Fibroblast of upper back skin (primary cell): ENCODE measurements at regions not wholly inside any gene's neighbourhood (a gene's known extent, or its start where the extent isn't known, plus 50 kb on each side); places are given as distances from the start of the nearest gene placed in this dataset.
"Not testable (repeated sequence)": the region's sequence is repeated elsewhere in the genome, so short reads cannot be mapped to it uniquely, and the experiment has no call there.

Source experiments
- DNase-seq: peaks from one replicate; pipeline ENCODE4 v3.0.0-alpha.2; 2013

DNA sequence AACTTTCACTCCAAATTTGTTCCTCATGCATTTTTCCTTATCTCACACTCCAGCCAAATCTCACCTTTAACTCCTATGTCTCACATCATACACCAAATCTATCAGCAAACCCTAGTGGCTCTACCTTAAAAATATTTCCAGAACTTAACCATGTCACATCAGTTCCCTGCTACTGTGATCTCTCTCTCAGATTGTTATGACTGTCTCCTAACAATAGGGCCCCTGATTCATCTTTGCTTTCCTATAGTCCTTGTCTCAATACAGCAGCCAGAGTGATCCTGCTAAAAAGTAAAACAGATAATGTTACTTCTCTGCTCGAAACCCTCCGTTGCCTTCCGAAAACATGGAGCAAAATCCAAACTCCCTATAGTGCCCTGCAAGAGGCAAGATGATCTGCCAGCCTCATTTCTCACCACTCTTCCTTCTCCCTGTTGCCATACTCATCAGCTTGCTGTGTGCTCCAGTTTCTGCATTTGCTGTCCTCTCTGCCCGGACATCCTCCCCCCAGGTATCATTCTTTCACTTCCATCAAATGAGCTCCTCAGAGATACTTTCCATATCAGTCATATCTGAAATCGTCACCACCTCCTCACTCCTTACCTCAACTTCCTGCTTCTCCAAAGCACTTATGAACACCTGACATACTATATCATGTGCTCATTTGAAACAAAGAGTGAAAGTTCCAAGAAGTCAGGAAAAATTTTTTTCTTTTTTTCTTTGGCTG is 293.4 kb upstream of the NR3C2 start:
- DNase-seq: no peak

- no peak for DNase-seq
These were observed 288.6 kb upstream of the NR3C2 start for GRCh38 chr4:148730766-148731165.

DNA sequence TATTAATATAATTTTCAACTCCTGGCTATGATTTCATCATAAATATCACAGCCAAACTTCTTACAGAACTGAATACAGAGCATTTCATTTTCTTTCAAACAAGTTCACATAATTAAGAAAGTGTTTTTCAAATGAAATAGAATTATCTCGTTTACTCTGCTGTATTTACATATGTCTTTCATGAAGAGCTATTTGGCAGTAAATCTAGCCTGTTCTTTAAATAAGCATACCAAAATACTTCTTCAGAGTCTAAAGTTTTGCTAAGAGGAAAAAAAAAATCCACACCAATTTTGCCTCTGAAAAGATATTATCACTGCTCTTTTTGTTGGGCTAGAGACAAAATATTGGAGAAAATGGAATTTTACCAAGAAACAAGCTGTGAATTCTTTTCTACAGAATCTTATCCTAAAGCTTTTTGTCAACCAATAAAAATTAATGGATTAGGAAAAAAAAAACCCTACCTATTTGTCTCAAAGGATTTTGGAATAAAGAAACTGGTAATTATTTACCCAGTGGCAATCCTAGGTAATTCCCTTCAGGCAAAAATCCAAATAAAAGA is 287.9 kb upstream of the NR3C2 start:
- no peak for DNase-seq

DNA sequence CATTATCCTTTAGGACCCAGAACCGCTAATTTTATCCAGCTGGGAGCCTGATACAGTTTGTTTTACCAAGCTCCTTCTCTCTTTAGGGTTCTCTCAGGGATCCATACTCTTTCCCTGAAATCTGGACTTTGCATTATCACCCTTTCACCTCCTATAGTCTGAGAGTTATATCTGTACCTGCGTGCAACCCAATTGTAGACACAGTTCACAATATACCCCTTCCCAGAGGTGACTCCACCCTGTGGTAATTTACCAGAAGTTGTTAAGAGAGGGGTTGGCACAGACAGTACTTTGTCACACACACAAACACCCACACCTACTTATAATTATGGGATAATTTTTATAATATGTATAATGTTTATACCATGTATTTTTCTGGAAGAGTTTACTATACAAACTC is 275.8 kb upstream of the NR3C2 start:
- no peak for DNase-seq

GRCh38 chr4:148716431-148717052 is 274.3 kb upstream of the NR3C2 start:
- no peak for DNase-seq

DNA sequence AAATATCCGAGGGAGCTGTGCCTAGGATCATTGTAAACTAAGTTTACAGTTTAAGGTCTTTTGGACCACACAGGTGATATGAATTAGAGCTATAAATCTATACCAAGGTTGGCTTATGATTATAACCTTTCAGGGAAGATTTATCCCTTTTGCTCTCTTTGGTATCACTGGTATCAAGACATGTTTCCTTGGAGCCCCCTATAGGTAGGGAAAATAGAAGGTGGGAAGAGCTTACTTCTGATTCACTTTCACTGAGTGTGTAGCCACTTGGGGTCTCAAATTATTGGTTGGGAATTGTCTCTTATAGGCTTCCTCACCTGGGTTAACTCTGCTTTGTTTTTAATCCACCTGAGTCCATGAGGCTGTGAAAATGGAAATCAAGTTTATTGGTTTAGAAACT is 262.1 kb upstream of the NR3C2 start:
- no peak for DNase-seq

- no peak for DNase-seq
These were observed 252.5 kb upstream of the NR3C2 start for GRCh38 chr4:148694702-148695101.

GRCh38 chr4:148693913-148694649 is 251.9 kb upstream of the NR3C2 start:
- DNase-seq: no peak

DNA sequence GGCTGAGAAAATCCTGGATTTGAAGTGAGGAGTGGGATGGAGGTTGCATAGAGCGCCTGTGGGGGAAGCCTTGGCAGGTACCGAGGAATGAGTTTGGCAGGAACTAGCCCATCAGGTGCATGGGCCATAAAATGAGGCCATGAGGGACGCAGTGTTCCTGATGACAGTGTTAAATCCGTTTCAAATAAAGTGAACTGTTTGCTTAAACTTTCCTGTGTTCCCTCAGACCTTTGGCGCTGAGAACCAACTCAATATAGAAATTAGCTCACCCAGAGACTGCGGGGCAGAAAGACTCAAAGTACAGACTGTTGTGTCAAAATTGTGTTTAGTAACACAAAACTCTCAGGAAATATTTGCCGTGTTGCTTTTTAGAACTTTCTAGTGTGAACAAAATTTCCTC is 250.0 kb upstream of the NR3C2 start:
- no peak for DNase-seq

GRCh38 chr4:148686449-148686848 is 244.2 kb upstream of the NR3C2 start:
- no peak for DNase-seq

DNA sequence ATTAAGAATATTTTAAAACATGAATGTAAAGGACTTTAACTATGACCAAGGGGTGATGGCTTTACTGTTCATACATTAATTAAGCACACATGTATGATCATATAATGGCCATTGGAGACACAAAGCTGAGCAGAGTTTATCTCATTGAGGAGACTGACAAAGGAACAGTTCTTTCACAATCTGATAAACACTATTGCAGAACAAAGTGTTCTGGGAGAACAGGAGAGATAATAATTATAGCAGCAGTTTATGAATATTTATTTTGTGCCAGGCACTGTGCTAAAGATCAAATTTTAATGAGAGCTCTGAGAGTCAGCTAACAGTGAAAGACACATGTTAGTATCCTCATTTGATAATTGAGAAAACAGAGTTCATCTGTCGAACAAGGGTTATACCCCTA is 242.4 kb upstream of the NR3C2 start:
- DNase-seq: no peak

- DNase-seq: no peak
These were observed 238.7 kb upstream of the NR3C2 start for GRCh38 chr4:148680884-148681283.

DNA sequence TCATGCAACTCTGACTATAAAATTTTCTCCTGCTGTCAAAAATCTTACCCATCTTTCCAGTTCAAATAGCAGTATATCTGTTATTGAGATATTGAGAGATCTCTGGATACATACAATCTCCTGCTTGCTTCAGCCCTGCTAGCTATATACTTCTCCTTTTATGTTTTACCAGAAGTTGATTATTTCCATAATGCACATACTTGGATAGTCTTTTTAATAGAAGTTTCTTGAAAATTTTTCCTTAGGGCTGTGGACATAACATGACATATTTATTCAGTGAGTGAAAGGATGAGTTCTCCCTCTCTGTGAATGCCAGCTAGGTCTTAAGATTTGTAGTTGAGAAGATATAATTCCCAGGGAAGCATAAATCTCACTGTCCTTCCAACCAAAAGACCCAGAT is 234.1 kb upstream of the NR3C2 start:
- DNase-seq: no peak

DNA sequence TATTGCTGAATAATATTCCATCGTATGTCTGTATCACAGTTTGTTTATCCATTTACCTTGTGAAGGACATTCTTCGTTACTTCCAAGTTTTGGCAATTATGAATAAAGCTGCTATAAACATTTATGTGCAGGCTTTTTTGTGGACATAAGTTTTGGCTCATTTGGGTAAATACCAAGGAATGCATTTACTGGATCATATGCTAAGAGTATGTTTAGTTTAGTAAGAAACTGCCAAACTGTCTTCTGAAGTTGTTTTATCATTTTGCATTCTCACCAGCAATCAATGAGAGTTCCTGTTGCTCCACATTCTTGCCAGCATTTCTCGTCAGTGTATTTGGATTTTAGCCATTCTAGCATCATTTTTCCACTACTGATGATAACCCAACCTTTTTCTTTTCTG is 232.7 kb upstream of the NR3C2 start:
- DNase-seq: no peak

GRCh38 chr4:148664636-148665035 is 222.4 kb upstream of the NR3C2 start:
- DNase-seq: no peak

DNA sequence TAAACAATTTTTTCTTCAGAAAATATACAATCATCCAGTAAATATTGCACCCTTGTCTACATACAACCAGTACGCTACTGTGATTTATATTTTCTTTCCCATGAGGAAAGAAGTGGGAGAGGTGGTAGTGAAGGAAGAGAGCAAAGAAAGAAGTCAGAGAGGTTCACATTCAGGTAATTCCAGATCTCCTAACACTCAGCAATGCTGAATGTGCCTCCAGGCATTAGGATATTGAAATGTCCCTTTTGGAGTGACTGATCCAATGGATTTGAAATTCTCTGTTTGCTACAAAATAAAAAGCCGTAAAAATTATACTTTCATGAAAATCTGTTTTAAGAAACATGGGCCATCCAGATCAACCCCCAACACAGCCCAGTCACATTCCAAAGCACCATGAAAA is 211.9 kb upstream of the NR3C2 start:
- DNase-seq: no peak

DNA sequence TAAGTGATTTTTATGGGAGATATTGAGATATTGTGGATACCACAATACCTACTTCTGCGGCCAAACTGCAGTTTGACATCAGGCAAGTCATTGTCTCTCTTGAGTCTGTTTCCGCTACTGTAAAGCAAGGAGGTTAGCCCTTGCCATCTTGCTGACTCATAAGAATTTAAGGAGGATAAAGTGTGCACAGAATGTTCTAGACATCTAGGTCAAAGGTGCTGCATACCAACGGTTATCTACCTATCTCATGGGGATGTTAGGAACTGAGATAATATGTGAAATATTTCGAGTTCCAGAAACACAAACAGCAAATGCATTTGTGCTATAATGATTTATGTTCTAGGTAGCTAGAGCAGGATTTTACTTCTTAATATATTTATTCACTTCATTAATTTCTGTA is 211.5 kb upstream of the NR3C2 start:
- DNase-seq: peak; percentile 3

- no peak for DNase-seq
These were observed 209.8 kb upstream of the NR3C2 start for GRCh38 chr4:148651991-148652390.

DNA sequence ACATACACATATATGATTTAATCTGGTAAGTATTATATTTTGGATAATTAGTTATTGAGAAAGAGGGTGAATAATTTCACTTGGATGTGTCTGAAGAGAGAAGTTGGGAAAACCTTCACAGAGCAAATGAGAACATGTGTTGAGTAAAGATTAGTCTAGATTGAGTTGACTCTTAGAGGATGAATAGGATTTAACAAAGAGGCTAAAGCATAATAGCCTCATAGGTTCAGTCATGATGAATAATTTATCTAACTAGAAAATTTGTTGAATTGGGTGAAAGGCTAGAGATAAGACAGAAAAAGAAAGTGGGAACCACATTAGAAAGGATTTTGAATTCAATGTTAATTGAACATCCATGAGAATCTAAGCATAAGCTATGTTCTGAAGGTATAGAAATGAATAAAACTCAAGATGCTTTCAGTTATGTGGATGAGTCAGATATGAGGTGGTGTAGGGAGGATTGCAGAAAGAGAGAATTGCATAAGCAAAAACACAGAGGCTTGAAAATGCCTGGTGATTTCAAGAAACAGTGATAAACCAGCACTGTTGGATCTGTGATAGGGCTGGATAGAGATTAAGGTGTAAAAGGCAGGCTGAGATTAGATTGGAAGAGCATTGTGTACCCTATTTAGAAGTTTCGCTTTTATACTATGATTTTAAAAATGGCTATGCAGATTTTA is 207.6 kb upstream of the NR3C2 start:
- peak; percentile 34 for DNase-seq

GRCh38 chr4:148643851-148644250 is 201.6 kb upstream of the NR3C2 start:
- no peak for DNase-seq

GRCh38 chr4:148642907-148643306 is 200.7 kb upstream of the NR3C2 start:
- DNase-seq: no peak

GRCh38 chr4:148638079-148638478 is 195.9 kb upstream of the NR3C2 start:
- DNase-seq: not testable (repeated sequence)

- not testable (repeated sequence) for DNase-seq
These were observed 195.2 kb upstream of the NR3C2 start for GRCh38 chr4:148637453-148637852.
